HG02763 (cell line): ENCODE measurements at regions not wholly inside any gene's neighbourhood (a gene's known extent, or its start where the extent isn't known, plus 50 kb on each side); places are given as distances from the start of the nearest gene placed in this dataset.

Experiments used
- ATAC-seq: cut with Tn5 transposase; IDR thresholded peaks from one replicate; pipeline ENCODE4 v1.9.1; 2021; ENCODE audit warnings: mild to moderate bottlenecking, moderate library complexity; ENCODE audit not compliant: unreplicated experiment

- no peak for ATAC-seq
Measured at GRCh38 chr6:23280437-23280836, 711.1 kb downstream of the HDGFL1 start.

- ATAC-seq, result no peak
Measured at GRCh38 chr6:23282252-23283021, 713.1 kb downstream of the HDGFL1 start.

GRCh38 chr6:23293653-23294052 is 724.3 kb downstream of the HDGFL1 start:
- ATAC-seq, result no peak

GRCh38 chr6:23301556-23301955 is 732.2 kb downstream of the HDGFL1 start:
- ATAC-seq, result no peak

- ATAC-seq, result no peak
Measured at GRCh38 chr6:23302514-23302913, 733.1 kb downstream of the HDGFL1 start.

- no peak for ATAC-seq
Measured at GRCh38 chr6:23305325-23305943, 736.1 kb downstream of the HDGFL1 start.

- no peak for ATAC-seq
Measured at GRCh38 chr6:23306251-23306950, 737.0 kb downstream of the HDGFL1 start.

GRCh38 chr6:23307516-23307915 is 738.1 kb downstream of the HDGFL1 start:
- no peak for ATAC-seq

- ATAC-seq, result no peak
Measured at GRCh38 chr6:23308166-23308565, 738.8 kb downstream of the HDGFL1 start.

GRCh38 chr6:23311211-23311610 is 741.8 kb downstream of the HDGFL1 start:
- ATAC-seq, result no peak

- ATAC-seq, result no peak
Measured at GRCh38 chr6:23316131-23316530, 746.8 kb downstream of the HDGFL1 start.

GRCh38 chr6:23316931-23317330 is 747.6 kb downstream of the HDGFL1 start:
- ATAC-seq, result no peak

- ATAC-seq, result no peak
Measured at GRCh38 chr6:23319582-23319981, 750.2 kb downstream of the HDGFL1 start.

GRCh38 chr6:23320471-23321015 is 751.2 kb downstream of the HDGFL1 start:
- no peak for ATAC-seq

GRCh38 chr6:23323897-23324296 is 754.5 kb downstream of the HDGFL1 start:
- ATAC-seq, result no peak

- no peak for ATAC-seq
Measured at GRCh38 chr6:23325065-23325464, 755.7 kb downstream of the HDGFL1 start.

GRCh38 chr6:23327621-23328020 is 758.3 kb downstream of the HDGFL1 start:
- no peak for ATAC-seq

GRCh38 chr6:23329086-23329485 is 759.7 kb downstream of the HDGFL1 start:
- ATAC-seq, result no peak

- ATAC-seq, result no peak
Measured at GRCh38 chr6:23330632-23331031, 761.3 kb downstream of the HDGFL1 start.

- ATAC-seq, result no peak
Measured at GRCh38 chr6:23334360-23334759, 765.0 kb downstream of the HDGFL1 start.

GRCh38 chr6:23335894-23336293 is 766.5 kb downstream of the HDGFL1 start:
- ATAC-seq, result no peak

GRCh38 chr6:23339268-23339667 is 769.9 kb downstream of the HDGFL1 start:
- no peak for ATAC-seq
